Heart left ventricle (tissue), 13 donors: ENCODE measurements at regions not wholly inside any gene's neighbourhood (a gene's known extent, or its start where the extent isn't known, plus 50 kb on each side); places are given as distances from the start of the nearest gene placed in this dataset.

Source experiments
- POLR2A ChIP-seq, 2 donors: fragments of 450-650 bp; IDR thresholded peaks; one replicate each; pipeline ENCODE4 v1.6.1; 2017; ENCODE audit warnings: antibody characterized with exemption in 2 of 2, mild to moderate bottlenecking in 2 of 2, moderate library complexity in 2 of 2
- TF ChIP-seq, protein P1 (sequence below), 12 donors: fragments of 200-600 bp; sonication (generic) in 4 of 12; IDR thresholded peaks; one replicate each; pipeline versions ENCODE4 v1.5.0 to v1.8.0; 2018 to 2022; ENCODE audit warnings: antibody characterized with exemption in 12 of 12, mild to moderate bottlenecking in 5 of 12
- donor health status: ischemic (EF 13 %, LVEDD 7.1; RV severe dilation, severe dysfunction).
- donor health status: DM: no; HTN: yes; CAD: no.
- donor health status: DM: no; HTN: no; CAD: no.
- donor health status: ischemic (EF 25% LVEDD 6.9; RV normal size, moderate dysfunction).
- donor health status: ischemic (EF 25% LVEDD 5.7; RV mildly dilated, moderate dysfunction).
- donor health status: ischemic (EF 35%, LVEDD 5.7; RV mildly dilated, moderate dysfunction).
- donor health status: nonischemic (EF 11% LVEDD 7.7; RV severe dilation, severe dysfunction).
- donor health status: DM: yes; HTN: yes; CAD: no.
- donor health status: PGD.
- donor health status: ischemic (EF 29% LVEDD 5.4; RV normal size, mild dysfunction).
- donor health status: nonischemic (EF 23%, LVEDD 6.1; RV moderate dilation, normal function).

DNA sequence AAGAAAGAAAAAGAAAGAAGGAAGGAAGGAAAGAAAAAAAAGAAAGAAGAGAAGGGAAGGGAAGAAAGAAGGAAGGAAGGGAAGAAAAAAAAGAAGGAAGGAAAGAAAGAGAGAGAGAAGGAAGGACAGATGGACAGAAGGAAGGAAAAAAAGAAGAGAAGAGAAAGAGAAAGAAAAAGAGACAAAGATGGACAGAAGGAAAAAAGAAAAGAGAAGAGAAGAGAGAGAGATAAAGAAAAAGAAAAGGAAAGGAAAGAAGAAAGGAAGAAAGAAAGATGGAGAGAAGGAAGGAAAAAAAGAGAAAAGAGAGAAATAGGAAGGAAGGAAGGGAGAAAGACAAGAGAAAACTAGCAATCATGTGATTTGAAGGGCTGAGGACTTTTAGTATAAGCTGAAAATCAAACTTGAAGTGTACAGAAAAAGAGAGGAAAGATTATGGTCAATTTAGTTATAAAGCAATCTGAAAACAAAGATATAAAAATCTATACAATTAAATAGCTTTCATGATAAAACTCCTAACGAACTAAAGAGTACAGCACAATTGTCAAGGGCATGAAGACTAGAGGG lies 115.3 kb downstream of the LTN1 start:
- TF ChIP-seq, protein P1, sequence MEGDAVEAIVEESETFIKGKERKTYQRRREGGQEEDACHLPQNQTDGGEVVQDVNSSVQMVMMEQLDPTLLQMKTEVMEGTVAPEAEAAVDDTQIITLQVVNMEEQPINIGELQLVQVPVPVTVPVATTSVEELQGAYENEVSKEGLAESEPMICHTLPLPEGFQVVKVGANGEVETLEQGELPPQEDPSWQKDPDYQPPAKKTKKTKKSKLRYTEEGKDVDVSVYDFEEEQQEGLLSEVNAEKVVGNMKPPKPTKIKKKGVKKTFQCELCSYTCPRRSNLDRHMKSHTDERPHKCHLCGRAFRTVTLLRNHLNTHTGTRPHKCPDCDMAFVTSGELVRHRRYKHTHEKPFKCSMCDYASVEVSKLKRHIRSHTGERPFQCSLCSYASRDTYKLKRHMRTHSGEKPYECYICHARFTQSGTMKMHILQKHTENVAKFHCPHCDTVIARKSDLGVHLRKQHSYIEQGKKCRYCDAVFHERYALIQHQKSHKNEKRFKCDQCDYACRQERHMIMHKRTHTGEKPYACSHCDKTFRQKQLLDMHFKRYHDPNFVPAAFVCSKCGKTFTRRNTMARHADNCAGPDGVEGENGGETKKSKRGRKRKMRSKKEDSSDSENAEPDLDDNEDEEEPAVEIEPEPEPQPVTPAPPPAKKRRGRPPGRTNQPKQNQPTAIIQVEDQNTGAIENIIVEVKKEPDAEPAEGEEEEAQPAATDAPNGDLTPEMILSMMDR (IDR thresholded peaks at IDR 0.05) = no peak
- no peak for TF ChIP-seq POLR2A (IDR thresholded peaks at IDR 0.05)
